ENCODE measurements at regions not wholly inside any gene's neighbourhood (a gene's known extent, or its start where the extent isn't known, plus 50 kb on each side); places are given as distances from the start of the nearest gene placed in this dataset.

DNA sequence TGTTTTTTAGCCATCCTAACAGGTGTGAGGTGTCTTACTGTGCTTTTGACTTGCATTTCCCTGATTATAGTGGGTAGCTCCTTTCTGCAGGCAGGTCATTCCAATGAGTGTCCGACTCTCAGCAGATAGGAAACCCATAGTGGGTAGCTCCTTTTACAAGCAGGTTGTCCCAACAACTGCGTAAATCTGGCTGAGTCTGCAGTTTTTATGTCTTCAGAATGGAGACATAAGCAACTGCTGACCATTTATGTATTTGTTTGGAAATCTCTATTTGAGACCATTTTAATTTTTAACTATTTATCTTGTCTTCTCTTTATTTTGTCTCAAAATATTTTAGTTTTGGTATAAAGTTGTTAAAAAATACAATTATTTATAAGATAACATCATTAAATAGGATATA, 839.4 kb downstream of the SLITRK6 start:
- no peak for DNase-seq (ENCODE audit: low spot score)

DNA sequence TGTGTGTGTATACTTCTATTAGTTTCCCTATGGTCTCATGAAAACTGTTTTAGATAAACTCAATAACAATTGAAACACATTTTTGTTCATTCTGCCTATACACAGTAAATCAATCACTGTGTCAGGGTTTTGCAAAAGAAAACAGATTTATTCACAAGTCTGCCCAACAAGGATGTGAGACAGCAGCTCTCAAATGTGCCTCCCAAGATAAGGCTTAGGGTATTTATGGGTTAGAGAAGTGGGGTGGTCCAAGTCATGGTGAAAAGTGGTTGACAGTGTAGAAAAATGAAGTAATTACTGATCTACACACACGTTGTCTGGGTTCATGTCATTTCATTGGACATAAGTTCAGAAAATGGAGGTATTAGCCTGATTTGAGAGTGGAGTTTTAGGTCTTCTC, 844.6 kb downstream of the SLITRK6 start:
- no peak for DNase-seq (ENCODE audit: low spot score)

DNA sequence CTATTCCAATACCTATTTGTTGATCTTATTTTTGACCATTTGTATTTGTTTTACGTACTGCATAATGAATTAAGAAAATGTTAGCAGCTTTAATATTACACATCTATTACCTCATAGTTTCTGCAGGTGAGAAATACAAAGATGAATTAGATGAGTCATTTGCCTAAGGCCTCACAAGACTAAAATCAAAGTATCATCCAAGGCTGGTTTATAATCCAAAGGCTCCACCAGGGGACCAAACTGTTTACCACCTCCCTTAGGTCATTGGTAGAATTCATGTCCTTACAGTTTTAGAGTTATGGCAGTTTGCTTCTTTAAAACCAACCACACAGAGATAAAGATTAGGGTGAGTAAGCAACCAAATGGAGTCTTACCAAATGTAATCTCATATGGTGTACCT, 848.1 kb downstream of the SLITRK6 start:
- DNase-seq (ENCODE audit: low spot score), result no peak

DNA sequence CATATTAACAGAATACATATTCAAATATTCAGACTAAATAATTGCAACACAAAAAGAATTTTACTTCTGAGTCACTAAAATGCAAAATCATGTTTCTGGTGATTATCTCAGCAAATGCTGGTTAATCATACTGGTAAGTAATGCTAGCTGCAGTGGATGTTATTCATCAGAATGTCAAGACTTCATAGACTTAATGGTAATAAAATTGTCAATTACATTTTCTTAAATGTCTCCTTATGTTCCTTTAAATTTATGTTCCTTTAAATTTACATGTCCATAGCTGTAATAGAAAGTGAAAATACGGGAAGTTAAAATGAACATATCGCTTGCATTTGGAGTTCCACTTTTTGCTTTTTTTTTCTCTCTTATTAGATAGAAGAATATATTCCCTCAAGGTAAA, 853.0 kb downstream of the SLITRK6 start:
- no peak for DNase-seq (ENCODE audit: low spot score)

DNA sequence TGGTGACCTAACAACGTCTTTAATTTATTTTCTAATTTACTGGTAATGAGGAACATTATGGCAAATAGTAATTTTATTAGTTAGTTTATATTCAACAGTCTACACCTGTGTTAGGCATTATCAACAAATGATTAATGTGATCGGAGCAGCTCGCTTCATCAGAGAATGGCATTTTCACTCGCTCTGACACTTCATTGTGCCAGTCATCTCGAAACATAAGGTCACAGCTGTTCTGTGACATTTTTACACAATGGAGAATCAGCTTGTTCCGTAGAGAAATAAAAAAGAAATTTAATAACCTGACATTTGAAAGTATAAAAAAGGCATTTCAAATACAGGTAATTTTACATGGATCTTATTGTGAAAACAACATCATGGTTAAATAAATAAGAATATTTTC, 858.4 kb downstream of the SLITRK6 start:
- DNase-seq (ENCODE audit: low spot score), result no peak

DNA sequence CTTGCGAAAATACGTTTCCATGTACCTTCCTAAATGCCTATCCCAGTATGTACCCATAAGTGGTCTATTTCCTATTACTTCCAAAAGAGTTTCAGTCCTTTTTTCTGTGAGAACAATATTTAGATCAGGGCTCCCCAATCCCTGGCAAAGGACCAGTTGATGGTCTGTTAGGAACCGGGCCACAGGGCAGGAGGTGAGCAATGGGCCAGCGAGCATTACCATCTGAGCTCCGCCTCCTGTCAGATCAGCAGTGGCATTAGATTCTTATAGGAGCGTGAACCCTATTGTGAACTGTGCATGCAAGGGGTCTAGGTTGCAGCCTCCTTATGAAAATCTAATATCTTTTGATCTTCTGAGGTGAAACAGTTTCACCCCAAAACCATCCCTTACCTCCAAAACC, 859.1 kb downstream of the SLITRK6 start:
- no peak for DNase-seq (ENCODE audit: low spot score)

DNA sequence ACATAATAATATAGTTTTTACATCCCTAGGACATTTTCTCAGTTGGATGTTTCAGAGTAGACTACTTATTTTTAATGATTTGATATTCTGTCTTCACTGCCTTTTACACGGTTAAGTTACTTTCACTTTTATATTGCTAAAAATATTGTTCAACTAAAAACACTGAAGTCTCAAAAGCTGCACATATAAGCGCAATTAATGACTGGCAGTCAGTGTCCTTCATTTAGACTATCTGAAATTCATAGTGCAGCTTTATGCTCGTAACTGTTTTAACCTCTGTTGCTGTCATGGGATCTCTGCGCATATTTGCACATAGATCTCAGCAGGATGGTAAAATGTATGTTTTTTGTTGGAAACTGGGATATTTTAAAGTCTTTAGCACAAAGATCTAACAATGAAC, 864.3 kb downstream of the SLITRK6 start:
- no peak for DNase-seq (ENCODE audit: low spot score)

DNA sequence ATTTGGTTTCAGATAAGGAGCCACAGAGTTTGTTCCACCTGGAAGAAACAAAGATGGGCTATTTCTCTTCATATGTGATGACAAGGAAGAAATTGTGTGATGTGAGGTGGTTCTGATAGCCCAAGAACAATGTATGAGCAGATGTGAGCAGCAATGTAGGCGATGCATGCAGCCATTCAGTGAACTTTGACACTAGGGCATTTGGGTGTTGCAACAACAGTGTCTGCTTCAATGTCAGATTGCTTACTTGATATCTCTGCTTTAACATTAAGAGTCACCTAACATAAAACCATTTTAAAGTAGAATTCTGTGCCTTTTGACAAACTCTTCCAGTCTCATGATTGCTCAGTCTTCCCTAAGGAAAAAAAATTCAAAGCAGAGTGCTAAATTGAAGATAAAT, 865.4 kb downstream of the SLITRK6 start:
- DNase-seq (ENCODE audit: low spot score), result no peak

DNA sequence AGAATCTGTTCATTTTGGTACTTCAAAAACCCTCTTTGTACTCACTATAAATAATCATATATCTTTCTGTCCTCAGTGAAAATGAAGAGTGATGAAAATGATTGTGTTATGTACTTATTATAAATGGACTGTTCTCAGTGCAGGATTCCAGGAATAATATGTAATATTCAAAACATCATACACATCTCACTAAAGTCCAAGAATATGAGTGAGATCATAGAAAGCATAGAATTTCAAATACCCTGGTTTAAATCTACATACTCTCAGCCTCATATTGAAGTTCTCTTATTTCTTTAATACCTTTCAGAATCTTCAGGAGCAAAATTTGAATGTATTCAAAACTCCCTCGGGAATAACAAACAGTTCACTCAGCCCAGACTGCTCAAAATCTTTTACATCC, 868.0 kb downstream of the SLITRK6 start:
- DNase-seq (ENCODE audit: low spot score), result no peak

DNA sequence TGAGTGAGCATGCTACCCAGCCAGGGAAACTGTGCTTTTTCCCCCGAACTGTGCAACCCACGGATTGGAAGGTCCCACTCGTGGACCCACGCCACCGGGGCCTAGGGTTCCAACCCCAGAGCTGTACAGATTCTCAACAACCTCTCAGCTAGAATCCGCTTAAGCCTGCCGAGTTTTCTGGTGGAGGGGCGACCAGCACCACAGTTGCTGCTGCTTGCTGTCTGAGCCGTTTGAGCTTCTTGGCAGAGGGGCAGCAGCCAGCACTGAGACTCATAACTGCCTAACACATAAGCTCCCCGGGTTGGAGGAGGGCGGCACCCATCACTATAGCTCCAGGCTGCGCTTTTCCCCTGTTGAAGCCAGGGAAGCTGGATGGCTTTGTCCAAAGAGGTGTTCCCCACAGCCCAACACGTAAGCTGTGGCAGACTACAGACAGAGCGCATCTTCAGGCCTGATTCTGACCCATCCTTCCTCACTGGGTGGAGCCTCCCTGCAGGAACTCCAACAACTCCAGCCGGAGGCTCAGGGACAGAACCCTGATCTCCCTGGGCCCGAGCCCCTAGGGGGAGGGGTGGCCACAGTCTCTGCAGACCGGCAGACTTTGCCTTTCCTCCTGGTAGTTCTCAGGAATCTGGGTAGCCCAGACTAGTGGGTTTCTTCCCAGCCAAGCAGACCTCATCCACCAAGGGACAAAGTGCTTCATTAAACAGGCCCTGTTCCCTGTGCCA, 871.6 kb downstream of the SLITRK6 start:
- no peak for DNase-seq (ENCODE audit: low spot score)

DNA sequence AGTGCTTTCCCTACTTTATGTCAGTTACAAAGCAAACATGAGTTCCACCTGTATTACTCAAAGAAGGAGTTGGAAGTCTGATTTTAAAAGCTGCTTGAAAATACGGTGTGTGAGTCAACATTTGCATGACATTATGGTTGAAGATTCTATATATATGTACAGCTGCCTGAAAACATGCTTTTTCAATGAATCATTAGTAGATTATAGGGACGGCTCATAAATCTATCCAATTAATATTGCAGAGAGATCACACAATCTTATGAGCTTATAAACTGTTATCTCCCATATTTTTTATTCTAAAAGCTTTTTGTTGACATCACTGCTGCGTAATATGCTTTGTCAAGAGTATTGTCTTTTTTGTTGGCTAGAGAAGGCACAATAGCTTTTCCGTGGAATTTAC, 873.8 kb downstream of the SLITRK6 start:
- DNase-seq (ENCODE audit: low spot score), result no peak

DNA sequence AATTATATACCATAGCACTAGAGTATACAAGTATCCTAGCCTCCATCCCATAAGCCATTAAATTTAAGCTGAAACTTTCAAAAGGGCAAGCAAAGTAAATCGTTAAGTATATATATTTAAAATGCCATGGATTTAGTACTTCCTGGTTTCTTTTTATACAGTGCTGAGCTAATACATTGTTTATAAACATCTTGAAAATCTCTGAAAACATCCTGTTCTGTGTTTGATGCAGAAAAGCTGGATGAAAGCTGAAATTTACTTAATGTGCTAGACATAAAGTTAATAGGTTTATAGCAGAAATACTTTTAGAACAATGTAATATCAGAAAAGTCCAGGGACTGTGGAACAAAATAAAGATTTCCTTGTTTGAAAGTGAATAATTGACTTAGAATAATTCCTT, 875.4 kb downstream of the SLITRK6 start:
- no peak for DNase-seq (ENCODE audit: low spot score)

DNA sequence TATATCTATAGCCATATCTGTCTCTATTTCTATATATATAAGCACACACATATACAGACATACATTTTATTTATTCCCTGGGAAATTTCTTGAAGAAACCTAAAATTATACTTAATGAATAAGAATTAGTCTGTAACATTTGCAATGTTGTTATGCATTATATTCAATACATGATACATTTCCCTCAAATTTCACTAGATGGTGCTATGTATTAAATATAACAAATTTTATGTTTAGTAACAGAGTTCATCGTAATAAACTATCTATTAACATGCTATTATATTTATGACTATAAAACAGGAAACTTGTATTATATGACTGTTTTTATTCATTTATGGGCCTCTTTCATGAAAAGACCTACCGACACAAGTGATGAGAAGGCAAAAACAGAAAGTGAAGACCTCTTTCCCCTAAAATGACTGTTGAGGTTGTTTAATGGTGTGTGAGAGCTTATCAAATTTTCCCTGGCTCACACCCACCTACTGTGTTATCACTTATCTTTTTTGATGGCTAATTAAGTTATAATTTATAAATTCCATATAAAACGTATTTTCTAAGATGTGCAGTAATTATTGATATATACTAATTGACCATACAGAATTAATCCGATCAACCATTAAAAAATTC, 881.9 kb downstream of the SLITRK6 start:
- DNase-seq (ENCODE audit: low spot score), result peak; percentile 9

DNA sequence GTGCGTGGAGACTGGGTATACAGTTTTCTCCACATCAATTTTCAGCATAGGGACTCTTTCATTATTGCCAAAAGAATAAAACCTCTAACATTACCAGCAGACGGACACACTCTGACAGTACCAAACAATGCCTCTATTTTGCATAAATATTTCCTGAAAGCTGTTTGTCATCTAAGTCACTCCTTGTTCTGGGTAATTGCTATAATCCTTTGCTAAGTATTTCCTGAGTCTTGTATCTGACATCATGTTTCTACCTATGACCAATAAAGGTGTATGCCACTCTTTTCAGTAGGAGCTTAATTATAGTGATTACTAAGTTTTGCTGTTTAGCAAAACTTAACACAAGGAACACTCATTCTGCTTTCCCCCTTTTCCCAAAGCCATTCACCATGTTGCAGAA, 886.5 kb downstream of the SLITRK6 start:
- no peak for DNase-seq (ENCODE audit: low spot score)

DNA sequence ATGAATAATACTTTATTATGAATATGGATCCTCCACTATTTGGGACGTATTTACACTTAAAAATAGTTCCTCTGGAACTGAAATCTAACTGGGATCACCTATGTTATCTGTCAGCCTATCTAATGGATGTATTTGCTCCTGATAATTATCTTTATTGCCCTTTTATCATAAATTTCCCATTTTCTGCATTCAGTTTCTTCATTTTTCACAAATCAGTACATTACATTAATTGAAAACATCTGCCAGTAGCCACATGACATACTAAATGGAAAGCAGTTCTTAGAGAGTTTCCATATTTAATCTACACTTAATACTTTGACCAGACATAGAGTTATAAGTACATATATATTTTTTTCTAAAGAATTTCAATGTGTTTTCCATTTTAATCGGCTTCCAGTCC, 888.8 kb downstream of the SLITRK6 start:
- no peak for DNase-seq (ENCODE audit: low spot score)

DNA sequence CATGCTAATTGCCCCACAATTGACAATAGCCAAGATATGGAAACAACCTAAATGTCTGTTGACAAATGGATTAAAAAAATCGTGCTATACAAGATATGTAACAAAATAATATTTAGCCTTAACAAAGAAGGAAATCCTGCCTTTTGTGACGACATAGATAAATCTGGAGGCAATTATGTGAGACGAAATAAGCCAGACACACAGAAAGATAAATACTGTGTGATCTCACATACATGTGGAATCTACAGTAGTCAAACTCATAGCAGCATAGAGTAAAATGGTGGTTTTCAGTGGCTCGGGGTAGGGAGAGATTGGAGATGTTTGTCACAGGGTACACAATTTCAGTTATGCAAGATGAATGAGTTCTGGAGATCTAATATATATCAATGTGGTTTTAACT, 895.8 kb downstream of the SLITRK6 start:
- no peak for DNase-seq (ENCODE audit: low spot score)

DNA sequence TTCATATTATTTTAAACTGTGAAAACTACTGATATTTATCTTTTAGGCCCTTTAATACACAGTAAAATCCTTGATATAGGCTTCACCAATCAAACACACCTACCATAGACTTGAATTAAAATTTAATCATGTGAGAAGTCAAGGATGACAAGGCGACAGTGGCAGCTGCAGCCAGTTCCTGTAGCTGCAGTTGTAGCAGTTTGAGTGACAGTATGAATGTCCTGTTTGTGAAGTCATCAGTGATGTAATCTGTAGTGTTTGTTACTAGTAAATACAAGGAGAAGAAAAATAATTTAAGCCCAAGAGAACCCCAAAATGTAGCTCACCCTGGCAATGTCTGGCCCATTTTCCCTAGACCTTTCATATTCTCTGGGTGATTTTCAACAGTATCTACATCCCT, 897.0 kb downstream of the SLITRK6 start:
- no peak for DNase-seq (ENCODE audit: low spot score)

DNA sequence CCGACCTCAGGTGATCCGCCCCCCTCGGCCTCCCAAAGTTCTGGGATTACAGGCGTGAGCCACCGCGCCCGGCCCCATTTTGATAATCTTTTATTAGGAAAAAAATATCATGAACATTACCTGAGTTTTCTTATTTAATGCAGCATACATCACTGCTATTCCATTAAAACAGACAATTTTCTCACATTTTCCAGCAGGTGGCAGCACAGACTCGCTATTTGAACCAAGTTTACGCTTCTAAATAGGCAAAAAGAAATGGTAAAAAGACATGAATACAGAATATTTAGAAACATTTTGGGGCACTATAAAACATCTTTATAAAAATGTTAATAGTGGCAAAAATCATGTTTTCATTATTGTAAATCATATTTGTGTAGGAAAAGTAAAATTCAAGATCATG, 903.1 kb downstream of the SLITRK6 start:
- DNase-seq (ENCODE audit: low spot score), result peak; percentile 20

DNA sequence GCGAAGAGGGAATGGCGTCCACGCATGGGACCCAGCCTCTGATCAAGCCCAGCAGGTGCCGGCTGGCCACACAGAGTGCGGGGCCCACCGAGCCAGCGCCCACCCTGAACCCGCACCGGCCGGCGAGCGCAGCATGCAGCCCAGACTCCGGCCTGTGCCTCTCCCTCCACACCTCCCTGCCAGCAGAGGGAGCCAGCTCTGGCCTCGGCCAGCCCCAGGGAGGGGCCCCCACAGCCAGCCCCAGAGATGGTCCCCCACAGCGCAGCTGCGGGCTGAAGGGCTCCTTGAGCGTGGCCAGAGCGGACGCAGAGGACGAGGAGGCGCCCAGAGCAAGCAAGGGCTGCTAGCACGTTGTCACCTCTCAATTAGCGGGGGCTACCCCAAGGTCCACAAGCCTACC, 904.5 kb downstream of the SLITRK6 start:
- no peak for DNase-seq (ENCODE audit: low spot score)

DNA sequence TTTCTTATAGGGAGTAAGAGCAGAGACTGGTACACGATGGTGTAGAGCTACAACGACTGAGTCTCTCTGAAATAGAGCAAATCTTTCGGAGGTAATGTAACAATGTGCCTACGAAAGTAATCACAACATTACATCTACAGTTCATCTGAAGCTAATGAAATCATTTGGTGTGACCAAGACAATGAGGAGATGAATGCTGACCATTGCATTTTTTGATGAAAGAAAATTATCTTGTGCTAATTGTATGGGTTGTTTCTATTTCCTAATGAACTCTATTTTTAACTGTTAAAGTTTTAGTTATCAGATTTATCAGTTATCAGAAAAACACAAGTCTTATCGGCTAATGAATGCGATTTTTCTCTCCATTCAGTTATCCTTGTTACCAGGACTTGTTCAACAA, 913.4 kb downstream of the SLITRK6 start:
- DNase-seq (ENCODE audit: low spot score), result no peak

DNA sequence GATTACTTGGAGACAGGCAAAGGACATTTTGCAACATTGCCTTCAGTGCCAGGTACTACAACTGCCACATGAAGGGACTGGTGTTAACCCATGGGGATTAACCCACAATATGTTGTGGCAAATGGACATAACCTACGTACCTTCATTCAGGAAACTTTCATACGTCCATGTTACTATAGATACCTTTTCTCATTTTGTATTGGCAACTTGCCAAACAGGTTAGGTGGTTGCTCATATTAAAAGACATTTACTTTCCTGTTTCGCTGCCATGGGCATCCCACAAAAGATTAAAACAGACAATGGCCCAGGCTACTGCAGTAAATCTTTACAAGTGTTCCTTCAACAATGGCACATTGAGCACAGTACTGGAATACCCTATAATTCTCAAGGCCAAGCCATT, 925.3 kb downstream of the SLITRK6 start:
- DNase-seq (ENCODE audit: low spot score), result no peak

DNA sequence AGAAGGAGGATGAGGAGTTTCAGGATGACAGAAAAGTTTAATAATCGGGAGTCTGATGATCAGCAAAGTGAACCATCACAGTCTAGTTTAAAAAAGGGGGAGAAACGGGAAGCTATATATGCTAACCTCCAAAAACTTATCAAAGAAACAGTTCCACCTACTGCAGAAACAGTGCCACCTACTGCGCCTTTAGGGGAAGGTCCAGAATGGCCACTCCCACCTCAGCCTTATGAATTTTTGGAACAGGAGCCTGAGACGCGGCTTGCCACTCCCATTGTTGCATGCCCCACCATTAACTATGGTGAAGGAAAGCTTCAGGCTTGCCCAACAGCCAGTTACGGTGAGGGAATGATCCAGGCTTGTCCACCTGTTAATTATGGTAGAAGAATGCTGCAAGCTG, 929.0 kb downstream of the SLITRK6 start:
- no peak for DNase-seq (ENCODE audit: low spot score)

DNA sequence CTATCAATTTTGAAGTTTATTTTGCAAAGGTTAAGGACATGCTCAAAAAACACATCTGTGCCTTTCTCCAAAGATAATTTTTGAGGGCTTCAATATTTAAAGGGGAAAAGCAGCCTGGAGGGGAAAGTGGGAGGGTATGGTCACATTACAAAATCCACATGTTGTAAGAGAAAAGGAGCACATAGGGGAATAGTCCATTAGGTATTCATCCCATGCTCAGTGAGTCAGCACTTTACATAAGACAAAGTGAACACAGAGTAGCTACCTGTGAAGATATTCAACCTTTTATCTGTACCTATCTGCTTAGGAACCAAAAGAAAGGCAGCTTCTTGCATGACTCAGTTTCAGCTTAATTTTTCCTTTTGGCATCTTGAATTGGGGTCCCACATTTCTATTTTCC, 932.0 kb downstream of the SLITRK6 start:
- DNase-seq (ENCODE audit: low spot score), result no peak

DNA sequence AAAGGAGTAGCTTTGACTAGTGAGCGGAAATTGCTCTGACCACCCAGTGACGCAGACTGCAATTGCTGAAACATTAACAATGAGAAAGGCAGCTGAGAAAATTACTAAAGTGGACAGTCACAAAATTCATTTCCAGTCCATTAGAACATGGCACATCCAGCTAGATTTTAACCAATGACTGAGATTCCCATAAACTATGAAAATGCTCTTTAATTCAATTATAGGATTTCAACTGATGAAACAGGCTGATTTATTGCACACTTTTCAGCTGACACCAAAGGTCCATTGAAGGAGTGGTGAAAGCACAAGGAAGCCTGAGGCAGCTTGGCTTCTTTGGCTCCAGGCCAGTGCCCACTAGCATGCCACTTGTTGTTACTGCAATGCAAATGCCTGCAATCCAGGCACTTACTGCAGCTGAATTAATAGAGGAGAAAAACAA, 933.4 kb downstream of the SLITRK6 start:
- DNase-seq (ENCODE audit: low spot score), result no peak

All from AG08395 (cell line).